ENCODE measurements at regions not wholly inside any gene's neighbourhood (a gene's known extent, or its start where the extent isn't known, plus 50 kb on each side); places are given as distances from the start of the nearest gene placed in this dataset.
"Not testable (repeated sequence)": the region's sequence is repeated elsewhere in the genome, so short reads cannot be mapped to it uniquely, and the experiment has no call there.

GRCh38 chr7:32728412-32729334 is 162.9 kb downstream of the KBTBD2 start:
- H3K27ac ChIP-seq (ENCODE audit: low read depth, low read length, poor library complexity, severe bottlenecking); H3K4me1 ChIP-seq (ENCODE audit: insufficient read depth, low read length, poor library complexity, severe bottlenecking); H3K9me3 ChIP-seq (ENCODE audit: low read length); H4K20me1 ChIP-seq (ENCODE audit: insufficient read depth, low read length); BruUV-seq (replicated peaks); POLR2A ChIA-PET; H3K4me3 ChIP-seq (ENCODE audit: low read depth, low read length, poor library complexity, severe bottlenecking); intact Hi-C loops (cut with micrococcal nuclease; ENCODE audit: unreplicated experiment); H3K36me3 ChIP-seq (ENCODE audit: insufficient read depth, low read length); DNase-seq (ENCODE audit: low spot score); H3K4me2 ChIP-seq (ENCODE audit: low read length); H3K79me2 ChIP-seq (ENCODE audit: insufficient read depth, low read depth, low read length); H3K9me2 ChIP-seq (ENCODE audit: insufficient read depth, low read length); H2AFZ ChIP-seq (ENCODE audit: low read length); CTCF ChIA-PET (ENCODE audit: unreplicated experiment): not testable (repeated sequence)

- H3K79me2 ChIP-seq (ENCODE audit: insufficient read depth, low read depth, low read length); H2AFZ ChIP-seq (ENCODE audit: low read length); H3K27ac ChIP-seq (ENCODE audit: low read depth, low read length, poor library complexity, severe bottlenecking); intact Hi-C loops (cut with micrococcal nuclease; ENCODE audit: unreplicated experiment); H3K9me3 ChIP-seq (ENCODE audit: low read length); H3K36me3 ChIP-seq (ENCODE audit: insufficient read depth, low read length); H3K4me2 ChIP-seq (ENCODE audit: low read length); H3K4me3 ChIP-seq (ENCODE audit: low read depth, low read length, poor library complexity, severe bottlenecking); POLR2A ChIA-PET; DNase-seq (ENCODE audit: low spot score); BruUV-seq (replicated peaks); H3K4me1 ChIP-seq (ENCODE audit: insufficient read depth, low read length, poor library complexity, severe bottlenecking); CTCF ChIA-PET (ENCODE audit: unreplicated experiment); H3K9me2 ChIP-seq (ENCODE audit: insufficient read depth, low read length); H4K20me1 ChIP-seq (ENCODE audit: insufficient read depth, low read length): not testable (repeated sequence)
Observed at GRCh38 chr7:32727483-32728411, 163.8 kb downstream of the KBTBD2 start.

GRCh38 chr7:32722837-32723236 is 168.7 kb downstream of the KBTBD2 start:
- H3K9me3 ChIP-seq (ENCODE audit: low read length); H3K27ac ChIP-seq (ENCODE audit: low read depth, low read length, poor library complexity, severe bottlenecking); H3K79me2 ChIP-seq (ENCODE audit: insufficient read depth, low read depth, low read length); intact Hi-C loops (cut with micrococcal nuclease; ENCODE audit: unreplicated experiment); DNase-seq (ENCODE audit: low spot score); H3K4me2 ChIP-seq (ENCODE audit: low read length); H3K4me3 ChIP-seq (ENCODE audit: low read depth, low read length, poor library complexity, severe bottlenecking); H3K36me3 ChIP-seq (ENCODE audit: insufficient read depth, low read length); CTCF ChIA-PET (ENCODE audit: unreplicated experiment); H2AFZ ChIP-seq (ENCODE audit: low read length); POLR2A ChIA-PET; H3K4me1 ChIP-seq (ENCODE audit: insufficient read depth, low read length, poor library complexity, severe bottlenecking); H4K20me1 ChIP-seq (ENCODE audit: insufficient read depth, low read length); BruUV-seq (replicated peaks); H3K9me2 ChIP-seq (ENCODE audit: insufficient read depth, low read length): not testable (repeated sequence)

GRCh38 chr7:32694182-32694581 is 197.4 kb downstream of the KBTBD2 start:
- intact Hi-C loops (cut with micrococcal nuclease; ENCODE audit: unreplicated experiment): loop anchor here (5.0 kb wide), 1 partner anchor 413 kb away; the partner anchor contains the start of gene RP9
- no peak overlapping the region for H3K4me3 ChIP-seq (ENCODE audit: low read depth, low read length, poor library complexity, severe bottlenecking)
- H3K4me2 ChIP-seq (ENCODE audit: low read length): no peak overlapping the region
- no peaks in the 10 kb centered on the region for H3K36me3 ChIP-seq (ENCODE audit: insufficient read depth, low read length)
- no peak for TF ChIP-seq EZH2phosphoT487 (IDR thresholded peaks at IDR 0.05; ENCODE audit: borderline replicate concordance, low read depth, low read length)
- no peak for TF ChIP-seq CTCF (conservative IDR thresholded peaks at IDR 0.05; ENCODE audit: low read length)
- no peaks in the 10 kb centered on the region for H3K9me3 ChIP-seq (ENCODE audit: low read length)
- no peaks in the 10 kb centered on the region for H3K79me2 ChIP-seq (ENCODE audit: insufficient read depth, low read depth, low read length)
- no peak overlapping the region for H2AFZ ChIP-seq (ENCODE audit: low read length)
- ChIA-PET CTCF (ENCODE audit: unreplicated experiment) (no interaction called here), POLR2A (no interaction called here)
- H3K27ac ChIP-seq (ENCODE audit: low read depth, low read length, poor library complexity, severe bottlenecking): no peak overlapping the region
- DNase-seq (ENCODE audit: low spot score): no peak
- no TSS peak for BruUV-seq (replicated peaks)
- H4K20me1 ChIP-seq (ENCODE audit: insufficient read depth, low read length): no peaks in the 10 kb centered on the region
- H3K9me2 ChIP-seq (ENCODE audit: insufficient read depth, low read length): no peaks in the 10 kb centered on the region
- peaks cover 9% of the 10 kb centered on the region for H3K4me1 ChIP-seq (ENCODE audit: insufficient read depth, low read length, poor library complexity, severe bottlenecking)
